ENCODE measurements at regions not wholly inside any gene's neighbourhood (a gene's known extent, or its start where the extent isn't known, plus 50 kb on each side); places are given as distances from the start of the nearest gene placed in this dataset.

DNA sequence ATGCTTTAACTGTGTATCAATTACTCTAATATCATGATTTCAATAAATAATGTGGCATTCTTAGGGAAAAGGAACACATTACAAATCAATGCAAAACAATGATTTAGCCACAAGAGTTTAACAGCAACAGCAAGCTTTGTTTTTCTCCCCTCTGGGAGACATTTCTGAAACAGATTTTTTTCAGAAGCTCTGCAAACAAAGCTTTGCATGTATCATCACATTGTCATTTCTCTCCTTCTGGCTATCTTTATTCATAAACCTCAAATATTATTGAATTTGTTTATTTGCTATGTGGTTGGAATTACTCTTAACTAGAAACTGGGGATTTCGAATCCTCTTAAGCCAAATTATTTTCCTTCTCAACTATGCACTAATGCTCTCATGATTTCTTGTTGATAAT is 278.4 kb upstream of the ATXN7L3B start:
- TF ChIP-seq POLR2A (IDR thresholded peaks at IDR 0.05) (no peak), POLR2AphosphoS5 (IDR thresholded peaks at IDR 0.05) (no peak), EP300 (IDR thresholded peaks at IDR 0.05) (no peak)
- TF ChIP-seq, protein P1, sequence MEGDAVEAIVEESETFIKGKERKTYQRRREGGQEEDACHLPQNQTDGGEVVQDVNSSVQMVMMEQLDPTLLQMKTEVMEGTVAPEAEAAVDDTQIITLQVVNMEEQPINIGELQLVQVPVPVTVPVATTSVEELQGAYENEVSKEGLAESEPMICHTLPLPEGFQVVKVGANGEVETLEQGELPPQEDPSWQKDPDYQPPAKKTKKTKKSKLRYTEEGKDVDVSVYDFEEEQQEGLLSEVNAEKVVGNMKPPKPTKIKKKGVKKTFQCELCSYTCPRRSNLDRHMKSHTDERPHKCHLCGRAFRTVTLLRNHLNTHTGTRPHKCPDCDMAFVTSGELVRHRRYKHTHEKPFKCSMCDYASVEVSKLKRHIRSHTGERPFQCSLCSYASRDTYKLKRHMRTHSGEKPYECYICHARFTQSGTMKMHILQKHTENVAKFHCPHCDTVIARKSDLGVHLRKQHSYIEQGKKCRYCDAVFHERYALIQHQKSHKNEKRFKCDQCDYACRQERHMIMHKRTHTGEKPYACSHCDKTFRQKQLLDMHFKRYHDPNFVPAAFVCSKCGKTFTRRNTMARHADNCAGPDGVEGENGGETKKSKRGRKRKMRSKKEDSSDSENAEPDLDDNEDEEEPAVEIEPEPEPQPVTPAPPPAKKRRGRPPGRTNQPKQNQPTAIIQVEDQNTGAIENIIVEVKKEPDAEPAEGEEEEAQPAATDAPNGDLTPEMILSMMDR (IDR thresholded peaks at IDR 0.05): no peak
